Cardiac fibroblast (primary cell): ENCODE measurements at regions not wholly inside any gene's neighbourhood (a gene's known extent, or its start where the extent isn't known, plus 50 kb on each side); places are given as distances from the start of the nearest gene placed in this dataset.
A peak's percentile ranks its signal among the peaks of the same experiment; 100 is the strongest.

Experiments used
- DNase-seq, 2 donors: peaks; one replicate each; pipeline versions ENCODE4 v3.0.0 to v3.0.0-alpha.2; 2010; ENCODE audit warnings: low read depth in 2 of 2
- H3K4me3 ChIP-seq, 2 donors: replicated peaks in 1 of 2; 1 replicate in 1 of 2; 2 replicates in 1 of 2; pipeline ENCODE4 v1.5.1; 2011; ENCODE audit warnings: low read depth in 2 of 2, low read length in 2 of 2, mild to moderate bottlenecking in 2 of 2, moderate library complexity in 1 of 2
- CTCF ChIP-seq: IDR thresholded peaks from one replicate; pipeline ENCODE4 v1.5.1; 2011; ENCODE audit warnings: low read depth, mild to moderate bottlenecking, low read length, inconsistent platforms

DNA sequence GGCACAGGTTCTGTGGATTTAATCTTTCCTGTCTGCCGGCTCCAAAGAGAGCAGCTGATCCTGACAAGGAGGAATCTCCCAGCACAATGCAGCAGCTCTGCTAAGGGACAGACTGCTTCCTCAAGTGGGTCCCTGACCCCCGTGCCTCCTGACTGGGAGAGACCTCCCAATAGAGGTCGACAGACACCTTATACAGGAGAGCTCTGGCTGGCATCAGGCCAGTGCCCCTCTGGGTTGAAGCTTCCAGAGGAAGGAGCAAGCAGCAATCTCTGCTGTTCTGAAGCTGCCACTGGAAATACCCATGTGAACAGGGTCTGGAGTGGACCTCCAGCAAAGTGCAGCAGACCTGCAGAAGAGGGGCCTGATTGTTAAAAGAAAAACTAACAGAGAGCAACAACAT lies 630.2 kb upstream of the FTMT start:
- TF ChIP-seq CTCF = no peak
- no peak for DNase-seq
- H3K4me3 ChIP-seq = no peak overlapping the region

DNA sequence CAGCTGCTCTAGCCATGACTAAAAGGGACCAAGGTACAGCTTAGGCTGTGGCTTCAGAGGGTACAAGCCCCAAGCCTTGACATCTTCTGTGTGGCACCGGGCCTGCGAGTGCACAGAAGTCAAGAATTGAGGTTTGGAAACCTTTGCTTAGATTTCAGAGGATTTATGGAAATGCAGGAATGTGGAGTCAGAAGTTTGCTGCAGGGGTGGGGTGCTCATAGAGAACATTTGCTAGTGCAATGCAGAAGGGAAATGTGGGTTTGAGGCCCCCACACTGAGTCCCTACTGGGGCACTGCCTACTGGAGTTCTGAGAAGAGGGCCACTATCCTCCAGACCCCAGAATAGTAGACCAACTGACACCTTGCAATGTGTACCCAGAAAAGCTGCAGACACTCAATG lies 624.9 kb upstream of the FTMT start:
- TF ChIP-seq CTCF = no peak
- H3K4me3 ChIP-seq = no peak overlapping the region
- DNase-seq = no peak

DNA sequence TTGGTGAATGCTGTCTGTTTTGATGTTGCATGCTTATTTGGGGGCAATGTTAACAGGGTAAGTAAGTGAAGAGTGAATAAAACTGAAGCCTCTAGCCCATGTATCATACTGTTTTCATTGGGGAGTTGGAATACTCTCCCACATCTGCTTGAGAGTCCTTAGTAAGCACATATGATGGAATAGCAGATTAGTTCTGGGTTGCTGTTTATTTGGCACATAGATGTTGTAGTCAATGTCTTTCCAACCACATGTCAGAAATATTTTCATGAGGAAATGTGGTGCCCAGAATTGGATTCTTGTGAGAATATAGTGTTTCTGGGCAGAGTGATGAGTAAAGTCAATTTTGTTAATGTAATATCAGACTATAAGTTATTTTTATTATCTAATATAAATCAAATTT lies 611.7 kb upstream of the FTMT start:
- TF ChIP-seq CTCF = no peak
- DNase-seq = no peak
- no peak overlapping the region for H3K4me3 ChIP-seq

- TF ChIP-seq CTCF = no peak
- DNase-seq = no peak
- no peak overlapping the region for H3K4me3 ChIP-seq
These were observed 604.7 kb upstream of the FTMT start for GRCh38 chr5:121246971-121247370.

- DNase-seq = peak; percentile 64 to 84
- TF ChIP-seq CTCF = no peak
- H3K4me3 ChIP-seq = no peak overlapping the region
These were observed 599.7 kb upstream of the FTMT start for GRCh38 chr5:121251954-121252353.

DNA sequence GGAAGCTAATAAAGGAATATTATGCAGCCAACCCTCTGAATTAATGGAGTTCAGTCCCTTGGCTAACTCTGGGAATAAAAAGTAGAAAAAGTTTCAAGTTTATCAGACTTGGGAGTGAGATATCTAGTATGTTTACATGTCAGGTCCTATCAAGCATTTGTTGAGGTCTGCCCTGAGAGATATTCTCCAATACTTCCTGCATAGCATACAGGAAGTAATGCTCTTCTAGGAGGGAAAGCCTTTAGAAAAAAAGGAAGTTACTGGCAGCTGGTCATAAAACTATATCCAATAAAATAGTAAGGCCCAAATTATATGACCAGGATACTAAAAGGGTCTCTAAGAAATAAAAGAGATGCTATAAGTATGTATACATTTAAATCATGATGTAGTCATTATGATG lies 594.1 kb upstream of the FTMT start:
- no peak for DNase-seq
- H3K4me3 ChIP-seq = no peak overlapping the region
- no peak for TF ChIP-seq CTCF

DNA sequence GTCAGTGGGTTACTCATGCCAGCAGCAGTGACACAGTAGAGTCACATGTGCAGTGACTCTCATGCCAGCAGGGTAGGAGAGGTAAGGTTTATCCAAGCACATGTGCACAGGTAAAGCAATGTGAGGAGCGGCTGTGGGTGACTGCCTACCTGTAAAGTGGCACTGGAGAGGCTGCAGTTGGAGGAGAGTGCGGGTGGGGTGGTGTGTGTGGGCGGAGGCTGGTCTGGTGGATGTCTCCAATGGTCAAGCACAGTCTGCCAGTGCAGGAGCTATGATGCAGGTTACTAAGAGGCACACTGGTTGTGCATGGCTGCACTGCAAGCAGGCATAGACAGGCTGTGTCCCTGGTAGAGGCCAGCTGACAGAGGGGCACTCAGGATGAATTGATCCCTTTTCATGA lies 588.2 kb upstream of the FTMT start:
- DNase-seq = no peak
- TF ChIP-seq CTCF = no peak

More for the DNA sequence above, 588.2 kb upstream of the FTMT start:
- H3K4me3 ChIP-seq = no peak overlapping the region
